Heart right ventricle (tissue), 16 donors: ENCODE measurements at regions not wholly inside any gene's neighbourhood (a gene's known extent, or its start where the extent isn't known, plus 50 kb on each side); places are given as distances from the start of the nearest gene placed in this dataset.
A peak's percentile ranks its signal among the peaks of the same experiment; 100 is the strongest.

Source experiments
- ATAC-seq, 8 donors: fragments of 200-7000 bp; cut with Tn5 transposase; one replicate each; pipeline ENCODE4 v1.9.1; 2020; ENCODE audit warnings: mild to moderate bottlenecking in 8 of 8, moderate library complexity in 8 of 8, moderate number of reproducible peaks in 1 of 8
- DNase-seq, 2 donors: peaks; one replicate each; pipeline ENCODE4 v3.0.0-alpha.2; 2020
- H3K27ac ChIP-seq, 10 donors: fragments of 200-600 bp; sonication (generic) in 2 of 10; one replicate each; pipeline versions ENCODE4 v1.5.0 to v1.8.0; 2020 to 2022; ENCODE audit warnings: mild to moderate bottlenecking in 3 of 10
- H3K27me3 ChIP-seq, 7 donors: fragments of 200-600 bp; one replicate each; pipeline ENCODE4 v1.8.0; 2021 to 2022; ENCODE audit warnings: mild to moderate bottlenecking in 2 of 7
- H3K36me3 ChIP-seq, 9 donors: fragments of 200-600 bp; sonication (generic) in 1 of 9; one replicate each; pipeline versions ENCODE4 v1.5.0 to v1.8.0; 2020 to 2022; ENCODE audit warnings: mild to moderate bottlenecking in 2 of 9
- H3K4me1 ChIP-seq, 9 donors: fragments of 200-600 bp; sonication (generic) in 1 of 9; one replicate each; pipeline versions ENCODE4 v1.5.0 to v1.8.0; 2020 to 2022; ENCODE audit warnings: mild to moderate bottlenecking in 4 of 9
- H3K4me3 ChIP-seq, 10 donors: fragments of 200-600 bp; sonication (generic) in 2 of 10; one replicate each; pipeline versions ENCODE4 v1.5.0 to v1.8.0; 2020 to 2022; ENCODE audit warnings: mild to moderate bottlenecking in 7 of 10, moderate library complexity in 2 of 10
- H3K9me3 ChIP-seq, 11 donors: fragments of 200-600 bp in 10 of 11; sonication (generic) in 2 of 11; one replicate each; pipeline versions ENCODE4 v1.5.0 to v1.8.0; 2013 to 2022; ENCODE audit warnings: mild to moderate bottlenecking in 2 of 11, control low read depth in 1 of 11, moderate library complexity in 1 of 11
- WGBS, 2 donors: extraction: QIAGEN DNeasy Blood & Tissue Kit; methylation state at CpG; one replicate each; pipeline ENCODE4 v1.1.7; 2013; ENCODE audit warnings: inconsistent platforms in 1 of 2; 5-methylcytosine and 5-hydroxymethylcytosine counted together
- intact Hi-C, 10 donors: fragments of 100-400 bp; cut with DNase I; formaldehyde crosslinking; loops; one replicate each; pipeline versions ENCODE4 v1.11.1 to v1.14.2; 2022
- TF ChIP-seq, protein P1 (sequence below), 9 donors: fragments of 200-600 bp; sonication (generic) in 2 of 9; IDR thresholded peaks; one replicate each; pipeline versions ENCODE4 v1.5.0 to v1.8.0; 2021 to 2022; ENCODE audit warnings: antibody characterized with exemption in 9 of 9, mild to moderate bottlenecking in 5 of 9, moderate library complexity in 1 of 9
- donor health status: Arrhythmogenic right ventricular cardiomyopathy.
- donor health status: ischemic (EF 13 %, LVEDD 7.1; RV severe dilation, severe dysfunction).
- donor health status: healthy with polysubstance abuse.
- donor health status: DM: no; HTN: yes; CAD: no.
- donor health status: DM: no; HTN: no; CAD: no.
- donor health status: ischemic (EF 25% LVEDD 6.9; RV normal size, moderate dysfunction).
- donor health status: ischemic (EF 25% LVEDD 5.7; RV mildly dilated, moderate dysfunction).
- donor health status: healthy.
- donor health status: DM: yes; HTN: yes; CAD: no.
- donor health status: Ischemic cardiomyopathy.
- donor health status: ischemic (EF 35%, LVEDD 5.7; RV mildly dilated, moderate dysfunction).
- donor health status: nonischemic (EF 11% LVEDD 7.7; RV severe dilation, severe dysfunction).
- donor health status: DM: yes; HTN: yes; CAD: no.
- donor health status: PGD.
- donor health status: ischemic (EF 29% LVEDD 5.4; RV normal size, mild dysfunction).
- donor health status: nonischemic (EF 23%, LVEDD 6.1; RV moderate dilation, normal function).

DNA sequence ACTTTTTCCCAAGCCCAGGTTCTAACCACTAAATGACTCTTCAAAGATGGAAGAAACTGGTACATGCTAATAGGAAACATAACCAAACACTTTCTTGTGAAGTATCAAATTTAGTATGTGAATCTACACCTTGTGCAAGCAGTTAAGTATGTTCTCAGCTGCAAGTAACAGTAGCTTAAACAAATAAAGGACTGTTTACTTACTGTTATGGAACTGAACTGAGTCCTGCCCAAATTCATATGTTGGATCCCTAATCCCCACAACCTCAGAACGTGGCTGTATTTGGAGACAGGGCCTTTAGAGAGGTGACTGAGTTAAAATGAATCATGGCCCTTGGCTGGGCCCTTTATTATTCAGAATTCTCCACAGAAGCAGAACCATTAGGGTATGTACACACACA, 178.7 kb downstream of the KDR start:
- intact Hi-C loops, result loop anchor here in 3 of 10 donors (5.0 to 10.0 kb wide), 3 partner anchors 262 to 624 kb away; partner anchors contain the start of gene KIT (in 1 of the 3)
- Histone ChIP-seq H3K27me3 (no peaks in the 10 kb centered on the region), H3K4me1 (peaks cover 0 to 19% (median 6%) of the 10 kb centered on the region in 9 donors), H3K36me3 (no peaks in the 10 kb centered on the region), H3K9me3 (peaks cover 0 to 5% (median 0%) of the 10 kb centered on the region in 11 donors), H3K4me3 (no peak overlapping the region), H3K27ac (no peak overlapping the region)
- 87 to 97% methylated on average over 1 of the region's 1 CpG for WGBS, 2 donors
- no peak for DNase-seq
- no peak for ATAC-seq
- TF ChIP-seq, protein P1, sequence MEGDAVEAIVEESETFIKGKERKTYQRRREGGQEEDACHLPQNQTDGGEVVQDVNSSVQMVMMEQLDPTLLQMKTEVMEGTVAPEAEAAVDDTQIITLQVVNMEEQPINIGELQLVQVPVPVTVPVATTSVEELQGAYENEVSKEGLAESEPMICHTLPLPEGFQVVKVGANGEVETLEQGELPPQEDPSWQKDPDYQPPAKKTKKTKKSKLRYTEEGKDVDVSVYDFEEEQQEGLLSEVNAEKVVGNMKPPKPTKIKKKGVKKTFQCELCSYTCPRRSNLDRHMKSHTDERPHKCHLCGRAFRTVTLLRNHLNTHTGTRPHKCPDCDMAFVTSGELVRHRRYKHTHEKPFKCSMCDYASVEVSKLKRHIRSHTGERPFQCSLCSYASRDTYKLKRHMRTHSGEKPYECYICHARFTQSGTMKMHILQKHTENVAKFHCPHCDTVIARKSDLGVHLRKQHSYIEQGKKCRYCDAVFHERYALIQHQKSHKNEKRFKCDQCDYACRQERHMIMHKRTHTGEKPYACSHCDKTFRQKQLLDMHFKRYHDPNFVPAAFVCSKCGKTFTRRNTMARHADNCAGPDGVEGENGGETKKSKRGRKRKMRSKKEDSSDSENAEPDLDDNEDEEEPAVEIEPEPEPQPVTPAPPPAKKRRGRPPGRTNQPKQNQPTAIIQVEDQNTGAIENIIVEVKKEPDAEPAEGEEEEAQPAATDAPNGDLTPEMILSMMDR (IDR thresholded peaks at IDR 0.05), result no peak

DNA sequence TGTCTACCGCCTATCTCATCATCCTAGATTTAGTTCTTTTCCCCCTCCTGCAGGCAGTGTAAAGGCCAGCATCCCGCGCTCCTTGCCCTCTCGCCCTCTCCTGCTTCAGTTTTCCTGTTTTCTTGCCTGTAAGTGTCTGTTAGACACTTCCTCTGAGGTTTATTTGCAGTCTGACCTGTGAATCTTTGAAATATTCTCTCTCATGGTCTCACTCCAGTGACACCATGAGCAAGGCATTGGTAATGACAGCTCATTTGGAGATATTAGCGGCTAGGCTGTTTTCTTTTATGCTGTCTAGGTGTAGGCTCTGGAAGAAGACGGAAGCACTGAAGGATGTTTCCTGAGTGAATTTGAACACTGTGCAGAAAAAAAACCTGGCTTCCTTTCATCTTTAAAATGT, 179.6 kb downstream of the KDR start:
- Histone ChIP-seq H3K27me3 (no peaks in the 10 kb centered on the region), H3K4me3 (no peak overlapping the region), H3K27ac (peak overlapping the region in 2 of 10 donors; percentile 40 to 46), H3K36me3 (no peaks in the 10 kb centered on the region), H3K9me3 (peaks cover 0 to 5% (median 0%) of the 10 kb centered on the region in 11 donors), H3K4me1 (peaks cover 0 to 28% (median 10%) of the 10 kb centered on the region in 9 donors)
- TF ChIP-seq, protein P1 (IDR thresholded peaks at IDR 0.05), result peak in 6 of 9 donors; percentile 25 to 57 (median 40)
- intact Hi-C loops, result loop anchor here in 3 of 10 donors (5.0 to 10.0 kb wide), 3 partner anchors 261 to 624 kb away; partner anchors contain the start of gene KIT (in 1 of the 3)
- 56 to 64% methylated on average over 6 of the region's 6 CpGs for WGBS, 2 donors
- ATAC-seq, result peak in 6 of 8 donors; percentile 52 to 77 (median 64)
- DNase-seq, result no peak

DNA sequence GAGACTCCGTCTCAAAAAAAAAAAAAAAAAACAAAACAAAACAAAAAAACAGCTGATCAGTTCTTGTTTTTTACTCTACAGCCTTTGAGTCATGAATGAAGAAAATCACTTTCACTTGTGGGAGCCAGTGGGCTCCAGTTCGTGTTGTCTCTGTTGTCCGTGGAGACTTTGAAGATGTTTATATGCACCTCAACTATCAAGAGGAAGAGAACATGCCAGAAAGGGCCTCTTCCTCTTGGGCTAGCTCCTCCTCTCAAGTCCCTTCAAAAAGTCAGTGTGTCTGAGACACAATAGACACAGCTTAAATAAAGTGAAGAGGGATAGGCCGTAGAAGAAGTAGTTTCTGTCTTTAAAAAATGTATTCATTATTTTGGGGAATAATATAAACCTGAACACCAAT, 182.7 kb downstream of the KDR start:
- Histone ChIP-seq H3K27ac (peak overlapping the region in 5 of 10 donors; percentile 11 to 65 (median 38)), H3K4me1 (peaks cover 0 to 33% (median 10%) of the 10 kb centered on the region in 9 donors), H3K36me3 (no peaks in the 10 kb centered on the region), H3K4me3 (peak overlapping the region in 1 of 10 donors; percentile 12), H3K9me3 (no peaks in the 10 kb centered on the region), H3K27me3 (no peaks in the 10 kb centered on the region)
- TF ChIP-seq, protein P1 (IDR thresholded peaks at IDR 0.05), result no peak
- ATAC-seq, result peak in 3 of 8 donors; percentile 19 to 71 (median 41)
- intact Hi-C loops, result loop anchor here in 2 of 10 donors (10.0 kb wide), 2 partner anchors 258 to 288 kb away; partner anchors contain the start of gene KIT (in 1 of the 2)
- no peak for DNase-seq
- WGBS, 2 donors, result 47 to 53% methylated on average over 3 of the region's 4 CpGs

DNA sequence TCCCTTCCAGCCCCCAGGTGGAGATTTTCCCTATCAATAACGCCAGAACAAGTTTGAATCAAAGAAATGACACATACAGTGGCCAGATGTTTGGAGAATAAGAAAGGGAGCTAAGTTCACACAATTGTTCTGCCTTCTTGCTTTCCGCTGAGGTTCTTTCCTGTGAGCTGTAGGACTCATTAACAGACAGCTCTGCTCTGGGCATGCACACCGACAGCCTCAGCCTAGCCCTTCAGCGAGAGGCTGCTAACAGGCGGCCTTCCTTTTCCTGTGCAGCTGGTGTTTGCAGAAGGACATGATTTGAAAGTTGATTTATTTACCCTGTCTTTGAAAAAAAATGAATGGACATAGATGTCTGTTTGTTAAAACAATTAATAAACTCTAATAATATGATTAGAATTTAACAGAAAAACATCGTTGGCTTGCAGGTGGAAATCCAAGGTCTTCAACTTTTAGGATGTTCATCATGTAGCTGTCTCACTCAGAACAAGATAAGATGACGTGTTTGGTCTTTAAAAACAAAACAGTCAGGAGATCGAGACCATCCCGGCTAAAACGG, 183.3 kb downstream of the KDR start:
- peak; percentile 19 to 36 for DNase-seq

More for the DNA sequence above, 183.3 kb downstream of the KDR start:
- H3K36me3 ChIP-seq, result no peaks in the 10 kb centered on the region
- no peaks in the 10 kb centered on the region for H3K27me3 ChIP-seq
- no peaks in the 10 kb centered on the region for H3K9me3 ChIP-seq
- TF ChIP-seq, protein P1 (IDR thresholded peaks at IDR 0.05), result no peak
- peak overlapping the region in 1 of 10 donors; percentile 13 for H3K4me3 ChIP-seq
- peak in 7 of 8 donors; percentile 67 to 93 (median 89) for ATAC-seq
- peaks cover 0 to 33% (median 10%) of the 10 kb centered on the region in 9 donors for H3K4me1 ChIP-seq
- intact Hi-C loops, result loop anchor here in 2 of 10 donors (10.0 kb wide), 2 partner anchors 257 to 287 kb away; partner anchors contain the start of gene KIT (in 1 of the 2)
- peak overlapping the region in 8 of 10 donors; percentile 15 to 65 (median 31) for H3K27ac ChIP-seq
- WGBS, 2 donors, result 48 to 67% methylated on average over 10 of the region's 10 CpGs
